ENCODE measurements at regions not wholly inside any gene's neighbourhood (a gene's known extent, or its start where the extent isn't known, plus 50 kb on each side); places are given as distances from the start of the nearest gene placed in this dataset.

DNA sequence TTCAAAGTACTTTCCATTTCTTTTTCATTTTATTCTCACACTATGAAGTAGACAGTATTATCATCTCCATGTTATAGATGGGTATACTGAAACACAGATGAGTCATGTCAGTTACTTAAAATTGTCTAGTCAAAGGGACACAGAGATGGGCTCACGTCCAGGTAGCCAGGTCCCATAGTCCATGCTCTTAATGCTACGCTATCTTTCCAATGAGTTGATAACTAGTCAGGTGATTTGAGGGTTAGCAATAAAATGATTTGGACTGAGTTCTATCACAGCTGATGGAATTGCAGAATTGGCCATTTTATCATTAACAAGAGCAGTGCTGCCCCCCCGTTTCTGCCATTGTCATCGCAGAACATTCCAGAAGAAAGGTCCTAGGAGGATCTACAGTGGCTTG is 318.9 kb downstream of the DLEU7 start:
- Histone ChIP-seq H3K27me3 (ENCODE audit: control insufficient read depth, insufficient read depth, low read length) (no peaks in the 10 kb centered on the region), H3K4me3 (ENCODE audit: low read depth, low read length) (no peak overlapping the region), H3K36me3 (ENCODE audit: control insufficient read depth, insufficient read depth, low read length) (no peaks in the 10 kb centered on the region)
- TF ChIP-seq, protein P1, sequence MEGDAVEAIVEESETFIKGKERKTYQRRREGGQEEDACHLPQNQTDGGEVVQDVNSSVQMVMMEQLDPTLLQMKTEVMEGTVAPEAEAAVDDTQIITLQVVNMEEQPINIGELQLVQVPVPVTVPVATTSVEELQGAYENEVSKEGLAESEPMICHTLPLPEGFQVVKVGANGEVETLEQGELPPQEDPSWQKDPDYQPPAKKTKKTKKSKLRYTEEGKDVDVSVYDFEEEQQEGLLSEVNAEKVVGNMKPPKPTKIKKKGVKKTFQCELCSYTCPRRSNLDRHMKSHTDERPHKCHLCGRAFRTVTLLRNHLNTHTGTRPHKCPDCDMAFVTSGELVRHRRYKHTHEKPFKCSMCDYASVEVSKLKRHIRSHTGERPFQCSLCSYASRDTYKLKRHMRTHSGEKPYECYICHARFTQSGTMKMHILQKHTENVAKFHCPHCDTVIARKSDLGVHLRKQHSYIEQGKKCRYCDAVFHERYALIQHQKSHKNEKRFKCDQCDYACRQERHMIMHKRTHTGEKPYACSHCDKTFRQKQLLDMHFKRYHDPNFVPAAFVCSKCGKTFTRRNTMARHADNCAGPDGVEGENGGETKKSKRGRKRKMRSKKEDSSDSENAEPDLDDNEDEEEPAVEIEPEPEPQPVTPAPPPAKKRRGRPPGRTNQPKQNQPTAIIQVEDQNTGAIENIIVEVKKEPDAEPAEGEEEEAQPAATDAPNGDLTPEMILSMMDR (IDR thresholded peaks at IDR 0.05; ENCODE audit: insufficient read depth, low read depth, low read length) = no peak
- POLR2A ChIA-PET = no interaction called here
- DNase-seq (ENCODE audit: low read depth) = no peak
- CTCF ChIA-PET = no interaction called here

DNA sequence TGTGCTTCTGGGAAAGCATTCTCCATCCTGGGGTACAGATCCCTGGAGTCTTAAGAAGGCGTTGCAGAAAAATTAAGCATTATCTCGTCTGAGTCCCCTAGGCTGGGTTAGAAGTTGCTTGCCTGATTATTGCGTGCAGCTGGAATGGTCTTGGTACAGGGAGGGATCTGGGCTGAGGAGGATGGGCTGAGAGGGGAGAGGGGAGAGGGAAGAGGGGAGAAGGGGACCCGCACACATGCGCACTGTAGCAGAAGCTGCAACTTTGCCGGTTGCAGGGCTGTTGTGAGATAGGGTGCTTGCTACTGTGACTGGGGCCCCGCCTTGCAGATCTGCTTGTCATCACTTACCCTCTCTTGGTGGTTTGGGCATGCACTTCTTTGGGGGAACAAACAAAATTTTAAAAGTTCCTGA is 316.8 kb downstream of the DLEU7 start:
- POLR2A ChIA-PET = interaction anchor here (0.6 kb wide), 1 partner anchor 26 kb away, joined by 5 read pairs; no protein-coding TSS in a partner anchor
- Histone ChIP-seq H3K4me3 (ENCODE audit: low read depth, low read length) (no peak overlapping the region), H3K36me3 (ENCODE audit: control insufficient read depth, insufficient read depth, low read length) (no peaks in the 10 kb centered on the region), H3K27me3 (ENCODE audit: control insufficient read depth, insufficient read depth, low read length) (no peaks in the 10 kb centered on the region)
- TF ChIP-seq, protein P1 (IDR thresholded peaks at IDR 0.05; ENCODE audit: insufficient read depth, low read depth, low read length) = no peak
- CTCF ChIA-PET = interaction anchor here (1.0 kb wide), 1 partner anchor 550 kb away, joined by 3 read pairs; no protein-coding TSS in a partner anchor
- no peak for DNase-seq (ENCODE audit: low read depth)

DNA sequence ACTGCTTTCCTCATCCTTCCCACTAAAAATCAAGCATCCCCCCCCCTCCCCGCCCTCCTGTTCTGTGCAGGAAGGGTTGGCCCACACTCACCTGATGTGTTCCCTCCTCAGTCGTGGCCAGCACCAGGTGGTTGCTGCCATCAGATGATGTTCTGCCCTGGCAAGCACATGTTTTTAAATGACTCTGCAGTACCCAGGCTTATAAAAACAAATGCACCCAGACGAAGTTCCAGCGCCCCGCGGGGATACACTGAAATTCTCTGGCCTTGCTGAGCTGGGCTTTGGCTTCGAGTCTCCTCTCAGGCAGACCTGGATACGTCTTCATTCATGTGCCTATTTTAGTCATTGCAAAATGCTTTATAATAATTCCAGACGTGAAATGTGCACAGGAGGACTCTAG is 316.3 kb downstream of the DLEU7 start:
- TF ChIP-seq, protein P1 (IDR thresholded peaks at IDR 0.05; ENCODE audit: insufficient read depth, low read depth, low read length) = no peak
- Histone ChIP-seq H3K27me3 (ENCODE audit: control insufficient read depth, insufficient read depth, low read length) (no peaks in the 10 kb centered on the region), H3K36me3 (ENCODE audit: control insufficient read depth, insufficient read depth, low read length) (no peaks in the 10 kb centered on the region), H3K4me3 (ENCODE audit: low read depth, low read length) (no peak overlapping the region)
- ChIA-PET CTCF (interaction anchor here (1.0 kb wide), 1 partner anchor 551 kb away, joined by 3 read pairs; no protein-coding TSS in a partner anchor), POLR2A (no interaction called here)
- no peak for DNase-seq (ENCODE audit: low read depth)

DNA sequence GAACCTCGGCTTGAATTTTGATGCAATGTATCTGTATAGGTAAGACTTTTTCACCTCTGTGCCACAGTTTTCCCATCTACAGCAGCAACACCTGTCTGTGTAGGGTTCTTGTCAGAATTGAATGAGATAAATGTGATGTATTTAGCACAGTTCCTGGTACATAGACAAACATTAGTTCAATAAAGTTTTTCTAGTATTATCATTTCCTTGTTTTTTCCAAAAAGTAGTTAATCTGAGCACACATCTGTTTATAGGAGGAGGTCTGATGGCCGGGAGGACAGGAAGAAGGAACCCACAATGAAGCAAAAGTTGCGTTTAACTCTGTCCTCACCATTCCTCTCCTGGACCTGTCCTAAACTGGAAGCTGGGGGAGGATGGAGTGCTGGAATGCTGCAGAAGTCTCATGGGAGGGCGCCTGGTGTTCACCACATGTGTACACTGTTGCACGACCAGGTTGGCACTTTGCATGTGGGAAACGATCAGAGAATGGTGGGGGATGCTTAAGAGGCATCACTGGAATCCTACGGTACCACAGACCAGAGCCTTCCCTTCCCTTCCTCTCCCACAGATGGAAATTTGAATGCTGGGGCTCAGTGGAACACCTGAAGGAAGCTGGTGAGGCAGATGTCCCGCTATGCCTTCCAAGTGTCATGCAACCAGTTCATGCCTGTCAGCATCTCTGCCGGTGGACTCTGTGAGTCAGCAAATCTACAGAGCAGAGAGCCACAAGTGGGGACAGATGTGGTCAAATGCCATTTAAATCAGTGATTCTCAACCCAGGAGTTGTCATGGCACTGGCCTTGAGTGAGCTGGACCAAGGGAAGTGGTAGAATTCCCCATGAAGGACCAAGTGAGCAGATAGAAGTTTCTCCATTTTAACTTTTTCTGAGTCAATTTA is 315.6 kb downstream of the DLEU7 start:
- DNase-seq (ENCODE audit: low read depth) = no peak
- POLR2A ChIA-PET = no interaction called here
- CTCF ChIA-PET = interaction anchor here (1.0 to 2.0 kb wide), 2 partner anchors 273 to 551 kb away, joined by 3 to 6 read pairs; no protein-coding TSS in a partner anchor
- Histone ChIP-seq H3K4me3 (ENCODE audit: low read depth, low read length) (no peak overlapping the region), H3K27me3 (ENCODE audit: control insufficient read depth, insufficient read depth, low read length) (no peaks in the 10 kb centered on the region), H3K36me3 (ENCODE audit: control insufficient read depth, insufficient read depth, low read length) (no peaks in the 10 kb centered on the region)
- TF ChIP-seq, protein P1 (IDR thresholded peaks at IDR 0.05; ENCODE audit: insufficient read depth, low read depth, low read length) = no peak

DNA sequence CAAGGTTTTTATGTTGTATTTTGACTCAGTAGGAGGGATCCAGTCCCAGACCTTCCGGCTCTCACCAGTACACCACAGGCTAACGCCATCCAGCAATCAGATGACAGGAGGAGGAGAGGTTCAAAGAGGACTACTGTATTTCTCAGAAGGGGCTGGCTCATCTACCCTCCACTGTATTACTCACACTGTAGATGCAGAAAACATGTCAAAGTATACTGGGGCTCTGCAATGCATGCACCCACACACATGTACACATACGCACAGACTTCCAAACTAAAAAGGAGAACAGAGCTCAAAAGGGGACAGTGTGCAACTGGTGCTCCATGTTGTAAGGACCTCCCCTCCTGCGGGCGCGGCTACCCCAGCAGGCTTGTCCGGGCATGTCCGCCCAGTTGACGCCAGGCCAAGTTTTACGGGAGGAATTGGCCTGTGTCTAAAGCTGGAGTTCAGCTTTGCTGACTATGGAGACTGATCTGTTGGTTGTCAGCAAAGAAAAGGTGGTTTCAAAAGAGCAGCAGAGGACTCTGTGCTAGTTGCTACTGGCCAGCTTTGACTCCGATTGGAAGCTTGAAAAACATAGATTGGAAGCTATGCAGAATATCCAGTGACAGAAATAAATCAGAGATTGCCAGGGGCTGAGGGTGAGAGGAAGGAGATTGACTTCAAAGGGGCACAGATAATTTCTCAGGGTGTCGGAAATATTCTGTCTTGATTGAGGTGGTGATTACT is 314.2 kb downstream of the DLEU7 start:
- ChIA-PET POLR2A (no interaction called here), CTCF (interaction anchor here (0.5 to 2.0 kb wide), 7 partner anchors 13 to 553 kb away, joined by 3 to 7 read pairs (median 4); no protein-coding TSS in a partner anchor)
- no peaks in the 10 kb centered on the region for H3K36me3 ChIP-seq (ENCODE audit: control insufficient read depth, insufficient read depth, low read length)
- TF ChIP-seq, protein P1 (IDR thresholded peaks at IDR 0.05; ENCODE audit: insufficient read depth, low read depth, low read length) = no peak
- H3K27me3 ChIP-seq (ENCODE audit: control insufficient read depth, insufficient read depth, low read length) = no peaks in the 10 kb centered on the region
- no peak overlapping the region for H3K4me3 ChIP-seq (ENCODE audit: low read depth, low read length)
- no peak for DNase-seq (ENCODE audit: low read depth)

Data from BJ (cell line).